HL-60 (cell line): ENCODE measurements at regions not wholly inside any gene's neighbourhood (a gene's known extent, or its start where the extent isn't known, plus 50 kb on each side); places are given as distances from the start of the nearest gene placed in this dataset.

Experiments
- GABPA ChIP-seq: IDR thresholded peaks from 2 replicates; pipeline ENCODE4 v1.6.1; 2012; ENCODE audit warnings: low read depth
- POLR2AphosphoS5 ChIP-seq: IDR thresholded peaks from 2 replicates; pipeline ENCODE4 v1.6.1; 2012; ENCODE audit warnings: low read depth
- TF ChIP-seq, protein P1 (sequence below): IDR thresholded peaks from 2 replicates; pipeline ENCODE4 v1.6.1; 2012; ENCODE audit warnings: low read depth; ENCODE audit not compliant: insufficient replicate concordance
- TF ChIP-seq, protein P2 (sequence below): IDR thresholded peaks from one replicate; pipeline ENCODE4 v1.5.1; 2011; ENCODE audit warnings: low read length, control low read depth, inconsistent platforms; ENCODE audit not compliant: insufficient read depth

DNA sequence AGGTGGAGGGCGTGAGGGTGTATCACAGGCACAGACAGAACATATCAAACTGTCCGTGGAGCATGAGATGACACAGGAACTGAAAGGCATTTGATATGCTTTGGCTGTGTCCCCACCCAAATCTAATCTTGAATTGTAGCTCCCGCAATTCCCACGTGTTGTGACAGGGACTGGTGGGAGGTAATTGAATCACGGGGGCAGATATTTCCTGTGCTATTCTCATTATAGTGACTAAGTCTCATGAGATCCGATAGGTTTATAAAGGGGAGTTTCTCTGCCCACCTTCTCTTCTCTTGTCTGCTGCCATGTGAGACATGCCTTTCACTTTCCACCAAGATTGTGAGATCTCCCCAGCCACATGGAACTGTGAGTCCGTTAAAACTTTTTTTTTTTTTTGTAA, 123.1 kb upstream of the PIEZO2 start:
- no peak for TF ChIP-seq GABPA
- TF ChIP-seq, protein P1, sequence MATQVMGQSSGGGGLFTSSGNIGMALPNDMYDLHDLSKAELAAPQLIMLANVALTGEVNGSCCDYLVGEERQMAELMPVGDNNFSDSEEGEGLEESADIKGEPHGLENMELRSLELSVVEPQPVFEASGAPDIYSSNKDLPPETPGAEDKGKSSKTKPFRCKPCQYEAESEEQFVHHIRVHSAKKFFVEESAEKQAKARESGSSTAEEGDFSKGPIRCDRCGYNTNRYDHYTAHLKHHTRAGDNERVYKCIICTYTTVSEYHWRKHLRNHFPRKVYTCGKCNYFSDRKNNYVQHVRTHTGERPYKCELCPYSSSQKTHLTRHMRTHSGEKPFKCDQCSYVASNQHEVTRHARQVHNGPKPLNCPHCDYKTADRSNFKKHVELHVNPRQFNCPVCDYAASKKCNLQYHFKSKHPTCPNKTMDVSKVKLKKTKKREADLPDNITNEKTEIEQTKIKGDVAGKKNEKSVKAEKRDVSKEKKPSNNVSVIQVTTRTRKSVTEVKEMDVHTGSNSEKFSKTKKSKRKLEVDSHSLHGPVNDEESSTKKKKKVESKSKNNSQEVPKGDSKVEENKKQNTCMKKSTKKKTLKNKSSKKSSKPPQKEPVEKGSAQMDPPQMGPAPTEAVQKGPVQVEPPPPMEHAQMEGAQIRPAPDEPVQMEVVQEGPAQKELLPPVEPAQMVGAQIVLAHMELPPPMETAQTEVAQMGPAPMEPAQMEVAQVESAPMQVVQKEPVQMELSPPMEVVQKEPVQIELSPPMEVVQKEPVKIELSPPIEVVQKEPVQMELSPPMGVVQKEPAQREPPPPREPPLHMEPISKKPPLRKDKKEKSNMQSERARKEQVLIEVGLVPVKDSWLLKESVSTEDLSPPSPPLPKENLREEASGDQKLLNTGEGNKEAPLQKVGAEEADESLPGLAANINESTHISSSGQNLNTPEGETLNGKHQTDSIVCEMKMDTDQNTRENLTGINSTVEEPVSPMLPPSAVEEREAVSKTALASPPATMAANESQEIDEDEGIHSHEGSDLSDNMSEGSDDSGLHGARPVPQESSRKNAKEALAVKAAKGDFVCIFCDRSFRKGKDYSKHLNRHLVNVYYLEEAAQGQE, result no peak
- TF ChIP-seq, protein P2, sequence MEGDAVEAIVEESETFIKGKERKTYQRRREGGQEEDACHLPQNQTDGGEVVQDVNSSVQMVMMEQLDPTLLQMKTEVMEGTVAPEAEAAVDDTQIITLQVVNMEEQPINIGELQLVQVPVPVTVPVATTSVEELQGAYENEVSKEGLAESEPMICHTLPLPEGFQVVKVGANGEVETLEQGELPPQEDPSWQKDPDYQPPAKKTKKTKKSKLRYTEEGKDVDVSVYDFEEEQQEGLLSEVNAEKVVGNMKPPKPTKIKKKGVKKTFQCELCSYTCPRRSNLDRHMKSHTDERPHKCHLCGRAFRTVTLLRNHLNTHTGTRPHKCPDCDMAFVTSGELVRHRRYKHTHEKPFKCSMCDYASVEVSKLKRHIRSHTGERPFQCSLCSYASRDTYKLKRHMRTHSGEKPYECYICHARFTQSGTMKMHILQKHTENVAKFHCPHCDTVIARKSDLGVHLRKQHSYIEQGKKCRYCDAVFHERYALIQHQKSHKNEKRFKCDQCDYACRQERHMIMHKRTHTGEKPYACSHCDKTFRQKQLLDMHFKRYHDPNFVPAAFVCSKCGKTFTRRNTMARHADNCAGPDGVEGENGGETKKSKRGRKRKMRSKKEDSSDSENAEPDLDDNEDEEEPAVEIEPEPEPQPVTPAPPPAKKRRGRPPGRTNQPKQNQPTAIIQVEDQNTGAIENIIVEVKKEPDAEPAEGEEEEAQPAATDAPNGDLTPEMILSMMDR, result no peak
- no peak for TF ChIP-seq POLR2AphosphoS5
